ENCODE measurements at regions not wholly inside any gene's neighbourhood (a gene's known extent, or its start where the extent isn't known, plus 50 kb on each side); places are given as distances from the start of the nearest gene placed in this dataset.

- TF ChIP-seq JUN (IDR thresholded peaks at IDR 0.05; ENCODE audit: low read depth, low read length) = no peak
- TF ChIP-seq, protein P1, sequence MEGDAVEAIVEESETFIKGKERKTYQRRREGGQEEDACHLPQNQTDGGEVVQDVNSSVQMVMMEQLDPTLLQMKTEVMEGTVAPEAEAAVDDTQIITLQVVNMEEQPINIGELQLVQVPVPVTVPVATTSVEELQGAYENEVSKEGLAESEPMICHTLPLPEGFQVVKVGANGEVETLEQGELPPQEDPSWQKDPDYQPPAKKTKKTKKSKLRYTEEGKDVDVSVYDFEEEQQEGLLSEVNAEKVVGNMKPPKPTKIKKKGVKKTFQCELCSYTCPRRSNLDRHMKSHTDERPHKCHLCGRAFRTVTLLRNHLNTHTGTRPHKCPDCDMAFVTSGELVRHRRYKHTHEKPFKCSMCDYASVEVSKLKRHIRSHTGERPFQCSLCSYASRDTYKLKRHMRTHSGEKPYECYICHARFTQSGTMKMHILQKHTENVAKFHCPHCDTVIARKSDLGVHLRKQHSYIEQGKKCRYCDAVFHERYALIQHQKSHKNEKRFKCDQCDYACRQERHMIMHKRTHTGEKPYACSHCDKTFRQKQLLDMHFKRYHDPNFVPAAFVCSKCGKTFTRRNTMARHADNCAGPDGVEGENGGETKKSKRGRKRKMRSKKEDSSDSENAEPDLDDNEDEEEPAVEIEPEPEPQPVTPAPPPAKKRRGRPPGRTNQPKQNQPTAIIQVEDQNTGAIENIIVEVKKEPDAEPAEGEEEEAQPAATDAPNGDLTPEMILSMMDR (IDR thresholded peaks at IDR 0.05; ENCODE audit: control extremely low read depth in 1 of 3, insufficient read depth in 1 of 3, low read depth in 1 of 3, low read length in 3 of 3) = no peak
- no peak for TF ChIP-seq POLR2A (IDR thresholded peaks at IDR 0.05; ENCODE audit: control extremely low read depth in 1 of 2, low read depth in 2 of 2, low read length in 2 of 2)
- TF ChIP-seq EZH2 (IDR thresholded peaks at IDR 0.05; ENCODE audit: low read depth, low read length, severe bottlenecking) = no peak
- TF ChIP-seq CHD2 (IDR thresholded peaks at IDR 0.05; ENCODE audit: low read length) = no peak
- no peak for TF ChIP-seq HDAC2 (IDR thresholded peaks at IDR 0.05; ENCODE audit: borderline replicate concordance in 1 of 2, low read depth in 2 of 2, low read length in 2 of 2)
- no peak for TF ChIP-seq KDM4A (IDR thresholded peaks at IDR 0.05; ENCODE audit: low read depth, low read length, severe bottlenecking)
- TF ChIP-seq EP300 (IDR thresholded peaks at IDR 0.05; ENCODE audit: borderline replicate concordance in 1 of 2, low read depth in 2 of 2, low read length in 2 of 2) = no peak
- TF ChIP-seq GABPA (IDR thresholded peaks at IDR 0.05; ENCODE audit: borderline replicate concordance, insufficient read depth, low read length) = no peak
- no peak for TF ChIP-seq POLR2AphosphoS5 (IDR thresholded peaks at IDR 0.05; ENCODE audit: low read depth, low read length)
- TF ChIP-seq ZNF274 (IDR thresholded peaks at IDR 0.05; ENCODE audit: borderline replicate concordance, extremely low read depth, low read length) = no peak
- no peak for TF ChIP-seq RAD21 (IDR thresholded peaks at IDR 0.05 in 1 of 2, conservative IDR thresholded peaks at IDR 0.05 in 1 of 2; ENCODE audit: low read depth in 2 of 2, low read length in 2 of 2)
Measured at GRCh38 chr17:70888324-70888723, 719.0 kb downstream of the KCNJ2 start.
